Fibroblast of pulmonary artery (primary cell): ENCODE measurements at regions not wholly inside any gene's neighbourhood (a gene's known extent, or its start where the extent isn't known, plus 50 kb on each side); places are given as distances from the start of the nearest gene placed in this dataset.

Source experiments
- DNase-seq: peaks from one replicate; pipeline ENCODE4 v3.0.0-alpha.2; 2010; ENCODE audit warnings: low read depth
- H3K4me3 ChIP-seq: replicated peaks from 2 replicates; pipeline ENCODE4 v1.5.1; 2011; ENCODE audit warnings: low read depth, mild to moderate bottlenecking, control low read depth, low read length, moderate library complexity
- CTCF ChIP-seq: IDR thresholded peaks from 2 replicates; pipeline ENCODE4 v1.5.1; 2011; ENCODE audit warnings: mild to moderate bottlenecking, control low read depth, low read length, inconsistent platforms; ENCODE audit errors: missing control alignments

GRCh38 chr15:26113296-26113695 is 250.2 kb upstream of the ATP10A start:
- no peak for TF ChIP-seq CTCF
- H3K4me3 ChIP-seq = no peak overlapping the region
- no peak for DNase-seq

GRCh38 chr15:26109203-26109602 is 246.1 kb upstream of the ATP10A start:
- no peak overlapping the region for H3K4me3 ChIP-seq
- TF ChIP-seq CTCF = no peak
- no peak for DNase-seq

GRCh38 chr15:26106556-26106955 is 243.4 kb upstream of the ATP10A start:
- no peak for DNase-seq
- TF ChIP-seq CTCF = no peak
- no peak overlapping the region for H3K4me3 ChIP-seq

- no peak for DNase-seq
- TF ChIP-seq CTCF = no peak
- no peak overlapping the region for H3K4me3 ChIP-seq
Observed at GRCh38 chr15:26103002-26103404, 239.9 kb upstream of the ATP10A start.

- no peak overlapping the region for H3K4me3 ChIP-seq
- no peak for DNase-seq
- no peak for TF ChIP-seq CTCF
Observed at GRCh38 chr15:26102365-26102764, 239.2 kb upstream of the ATP10A start.

GRCh38 chr15:26101443-26101842 is 238.3 kb upstream of the ATP10A start:
- H3K4me3 ChIP-seq = no peak overlapping the region
- no peak for DNase-seq
- TF ChIP-seq CTCF = no peak

GRCh38 chr15:26098801-26099200 is 235.7 kb upstream of the ATP10A start:
- TF ChIP-seq CTCF = no peak
- no peak for DNase-seq
- no peak overlapping the region for H3K4me3 ChIP-seq
